Panc1 (cell line): ENCODE measurements at regions not wholly inside any gene's neighbourhood (a gene's known extent, or its start where the extent isn't known, plus 50 kb on each side); places are given as distances from the start of the nearest gene placed in this dataset.

Source experiments
- ATAC-seq: fragments of 200-7000 bp; cut with Tn5 transposase; 2 replicates; pipeline ENCODE4 v1.9.1; 2020; ENCODE audit warnings: mild to moderate bottlenecking, moderate library complexity
- BruUV-seq: library from RNA; stranded (reverse); fragments of 400-500 nt; replicated peaks from 2 replicates; lab custom pipeline; 2021; lab: Mats Ljungman, UMichigan
- CTCF ChIA-PET: fragments of 300-600 bp; sonication (Branson Sonifier 250); formaldehyde crosslinking; loops from one replicate; lab custom pipeline; 2022; ENCODE audit warnings: antibody characterized with exemption; lab: Charles Lee
- POLR2A ChIA-PET: fragments of 300-600 bp; sonication (Branson Sonifier 250); formaldehyde crosslinking; loops from one replicate; lab custom pipeline; 2022; ENCODE audit warnings: antibody characterized with exemption; lab: Charles Lee
- DNase-seq: peaks from one replicate; pipeline ENCODE4 v3.0.0-alpha.2; 2010; ENCODE audit warnings: low read depth, low spot score
- H3K27ac ChIP-seq: 2 replicates; pipeline ENCODE4 v1.5.1; 2011; ENCODE audit warnings: mild to moderate bottlenecking, low read length, inconsistent platforms
- H3K27me3 ChIP-seq: fragments of 200-500 bp; sonication (Bioruptor generic); 2 replicates; pipeline ENCODE4 v1.6.0; 2014; ENCODE audit warnings: low read length, inconsistent platforms; ENCODE audit not compliant: control insufficient read depth, insufficient read depth
- H3K36me3 ChIP-seq: fragments of 200-500 bp; sonication (Bioruptor generic); 2 replicates; pipeline ENCODE4 v1.5.1; 2014; ENCODE audit warnings: inconsistent platforms, mild to moderate bottlenecking, low read length, moderate library complexity; ENCODE audit not compliant: control insufficient read depth, insufficient read depth
- H3K4me1 ChIP-seq: 2 replicates; pipeline ENCODE4 v1.5.1; 2011; ENCODE audit warnings: inconsistent platforms, mild to moderate bottlenecking, low read length, moderate library complexity; ENCODE audit not compliant: control insufficient read depth, insufficient read depth
- H3K4me3 ChIP-seq, 2 experiments: 2 replicates each; pipeline ENCODE4 v1.5.1; 2011 to 2012; ENCODE audit warnings: low read depth in 2 of 2, low read length in 2 of 2, mild to moderate bottlenecking in 2 of 2, inconsistent platforms in 1 of 2, moderate library complexity in 1 of 2
- H3K9me3 ChIP-seq: fragments of 200-500 bp; sonication (Bioruptor generic); 2 replicates; pipeline ENCODE4 v1.5.1; 2014; ENCODE audit warnings: low read depth, mild to moderate bottlenecking, inconsistent platforms, low read length, moderate library complexity; ENCODE audit not compliant: control insufficient read depth, insufficient read depth
- CTCF ChIP-seq: fragments of 450-650 bp; IDR thresholded peaks from 2 replicates; pipeline ENCODE4 v1.5.1; 2017; ENCODE audit warnings: mild to moderate bottlenecking
- POLR2AphosphoS5 ChIP-seq: IDR thresholded peaks from 2 replicates; pipeline ENCODE4 v1.6.1; 2012; ENCODE audit warnings: mild to moderate bottlenecking, low read depth, low read length, moderate library complexity
- SIN3A ChIP-seq: IDR thresholded peaks from 2 replicates; pipeline ENCODE4 v1.6.1; 2012; ENCODE audit warnings: low read depth, mild to moderate bottlenecking, low read length, moderate library complexity, borderline replicate concordance; ENCODE audit not compliant: insufficient read depth
- TCF7L2 ChIP-seq: IDR thresholded peaks from 2 replicates; pipeline ENCODE4 v1.6.1; 2011; ENCODE audit warnings: mild to moderate bottlenecking, low read depth, low read length, inconsistent platforms
- in situ Hi-C: cut with HindIII; loops from 2 replicates; pipeline ENCODE4 v1.10.0; 2016; ENCODE audit warnings: low sequenced_read_pairs, low pct_unique_long_range_greater_than_20kb
- intact Hi-C: fragments of 100-400 bp; cut with micrococcal nuclease; formaldehyde crosslinking; loops from one replicate; pipeline ENCODE4 v1.10.0; 2022; ENCODE audit not compliant: unreplicated experiment
- TF ChIP-seq, protein P1 (sequence below), 2 experiments: IDR thresholded peaks; 2 replicates each; pipeline ENCODE4 v1.6.1; 2011 to 2012; ENCODE audit warnings: low read depth in 2 of 2, control low read depth in 1 of 2, low read length in 1 of 2, mild to moderate bottlenecking in 1 of 2, moderate library complexity in 1 of 2; ENCODE audit not compliant: insufficient read depth in 1 of 2

GRCh38 chr6:150666071-150666470 lies 66.4 kb downstream of the PLEKHG1 start:
- in situ Hi-C loops = no loop called here
- intact Hi-C loops = no loop called here
- H3K27ac ChIP-seq = no peak overlapping the region
- no peaks in the 10 kb centered on the region for H3K27me3 ChIP-seq
- ChIA-PET POLR2A (no interaction called here), CTCF (no interaction called here)
- no peaks in the 10 kb centered on the region for H3K4me1 ChIP-seq
- no peak for DNase-seq
- H3K36me3 ChIP-seq = no peaks in the 10 kb centered on the region
- no peak for ATAC-seq
- TF ChIP-seq TCF7L2 (no peak), POLR2AphosphoS5 (no peak), CTCF (no peak), SIN3A (no peak)
- TF ChIP-seq, protein P1, sequence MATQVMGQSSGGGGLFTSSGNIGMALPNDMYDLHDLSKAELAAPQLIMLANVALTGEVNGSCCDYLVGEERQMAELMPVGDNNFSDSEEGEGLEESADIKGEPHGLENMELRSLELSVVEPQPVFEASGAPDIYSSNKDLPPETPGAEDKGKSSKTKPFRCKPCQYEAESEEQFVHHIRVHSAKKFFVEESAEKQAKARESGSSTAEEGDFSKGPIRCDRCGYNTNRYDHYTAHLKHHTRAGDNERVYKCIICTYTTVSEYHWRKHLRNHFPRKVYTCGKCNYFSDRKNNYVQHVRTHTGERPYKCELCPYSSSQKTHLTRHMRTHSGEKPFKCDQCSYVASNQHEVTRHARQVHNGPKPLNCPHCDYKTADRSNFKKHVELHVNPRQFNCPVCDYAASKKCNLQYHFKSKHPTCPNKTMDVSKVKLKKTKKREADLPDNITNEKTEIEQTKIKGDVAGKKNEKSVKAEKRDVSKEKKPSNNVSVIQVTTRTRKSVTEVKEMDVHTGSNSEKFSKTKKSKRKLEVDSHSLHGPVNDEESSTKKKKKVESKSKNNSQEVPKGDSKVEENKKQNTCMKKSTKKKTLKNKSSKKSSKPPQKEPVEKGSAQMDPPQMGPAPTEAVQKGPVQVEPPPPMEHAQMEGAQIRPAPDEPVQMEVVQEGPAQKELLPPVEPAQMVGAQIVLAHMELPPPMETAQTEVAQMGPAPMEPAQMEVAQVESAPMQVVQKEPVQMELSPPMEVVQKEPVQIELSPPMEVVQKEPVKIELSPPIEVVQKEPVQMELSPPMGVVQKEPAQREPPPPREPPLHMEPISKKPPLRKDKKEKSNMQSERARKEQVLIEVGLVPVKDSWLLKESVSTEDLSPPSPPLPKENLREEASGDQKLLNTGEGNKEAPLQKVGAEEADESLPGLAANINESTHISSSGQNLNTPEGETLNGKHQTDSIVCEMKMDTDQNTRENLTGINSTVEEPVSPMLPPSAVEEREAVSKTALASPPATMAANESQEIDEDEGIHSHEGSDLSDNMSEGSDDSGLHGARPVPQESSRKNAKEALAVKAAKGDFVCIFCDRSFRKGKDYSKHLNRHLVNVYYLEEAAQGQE (IDR thresholded peaks at IDR 0.05; ENCODE audit: insufficient read depth in 1 of 2, low read depth in 2 of 2, low read length in 1 of 2) = no peak
- H3K4me3 ChIP-seq = no peak overlapping the region
- no TSS peak for BruUV-seq
- no peaks in the 10 kb centered on the region for H3K9me3 ChIP-seq

GRCh38 chr6:150667359-150667758 lies 67.7 kb downstream of the PLEKHG1 start:
- intact Hi-C loops (no loop called here), in situ Hi-C loops (no loop called here)
- no TSS peak for BruUV-seq
- TF ChIP-seq SIN3A = no peak
- no peak for TF ChIP-seq POLR2AphosphoS5
- TF ChIP-seq, protein P1 (IDR thresholded peaks at IDR 0.05; ENCODE audit: insufficient read depth in 1 of 2, low read depth in 2 of 2, low read length in 1 of 2) = no peak
- no peak for TF ChIP-seq CTCF
- Histone ChIP-seq H3K27ac (no peak overlapping the region), H3K4me3 (no peak overlapping the region), H3K9me3 (no peaks in the 10 kb centered on the region), H3K36me3 (no peaks in the 10 kb centered on the region), H3K27me3 (no peaks in the 10 kb centered on the region), H3K4me1 (no peaks in the 10 kb centered on the region)
- DNase-seq (no peak), ATAC-seq (no peak)
- POLR2A ChIA-PET = no interaction called here
- CTCF ChIA-PET = no interaction called here
